ENCODE measurements at regions not wholly inside any gene's neighbourhood (a gene's known extent, or its start where the extent isn't known, plus 50 kb on each side); places are given as distances from the start of the nearest gene placed in this dataset.

GRCh38 chr13:105116966-105117365, 1418.5 kb downstream of the EFNB2 start:
- no peak for TF ChIP-seq CTCF (IDR thresholded peaks at IDR 0.05)
- no peak for TF ChIP-seq POLR2A (IDR thresholded peaks at IDR 0.05)
